GM19239 (cell line): ENCODE measurements at regions not wholly inside any gene's neighbourhood (a gene's known extent, or its start where the extent isn't known, plus 50 kb on each side); places are given as distances from the start of the nearest gene placed in this dataset.

Experiments
- DNase-seq: peaks from one replicate; pipeline ENCODE4 v3.0.0; 2011; ENCODE audit warnings: low spot score; ENCODE audit not compliant: insufficient read length
- FAIRE-seq: peaks from 2 replicates; lab custom pipeline; 2011; peaks lifted over from hg19 to GRCh38; lab: Jason Lieb, UNC

DNA sequence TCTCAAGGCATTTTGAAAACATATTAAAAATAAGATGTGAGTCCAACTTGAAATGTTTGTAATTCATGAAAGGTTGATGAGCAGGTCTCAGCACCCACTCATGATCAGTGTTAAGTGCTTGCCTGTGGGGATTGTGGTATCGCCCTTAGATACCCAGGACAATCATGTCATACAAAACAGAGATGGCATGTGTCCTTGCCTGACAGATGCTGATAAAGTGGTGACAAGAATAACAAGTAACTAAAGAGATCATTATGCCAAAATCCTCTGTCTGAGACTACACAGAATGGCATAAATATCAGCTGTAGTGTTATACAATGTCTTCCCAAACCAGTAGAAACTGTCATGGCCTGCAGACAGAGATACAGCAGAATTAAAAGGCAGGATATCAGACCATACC, 930.3 kb downstream of the SUCLG1 start:
- FAIRE-seq (no peak), DNase-seq (no peak)

DNA sequence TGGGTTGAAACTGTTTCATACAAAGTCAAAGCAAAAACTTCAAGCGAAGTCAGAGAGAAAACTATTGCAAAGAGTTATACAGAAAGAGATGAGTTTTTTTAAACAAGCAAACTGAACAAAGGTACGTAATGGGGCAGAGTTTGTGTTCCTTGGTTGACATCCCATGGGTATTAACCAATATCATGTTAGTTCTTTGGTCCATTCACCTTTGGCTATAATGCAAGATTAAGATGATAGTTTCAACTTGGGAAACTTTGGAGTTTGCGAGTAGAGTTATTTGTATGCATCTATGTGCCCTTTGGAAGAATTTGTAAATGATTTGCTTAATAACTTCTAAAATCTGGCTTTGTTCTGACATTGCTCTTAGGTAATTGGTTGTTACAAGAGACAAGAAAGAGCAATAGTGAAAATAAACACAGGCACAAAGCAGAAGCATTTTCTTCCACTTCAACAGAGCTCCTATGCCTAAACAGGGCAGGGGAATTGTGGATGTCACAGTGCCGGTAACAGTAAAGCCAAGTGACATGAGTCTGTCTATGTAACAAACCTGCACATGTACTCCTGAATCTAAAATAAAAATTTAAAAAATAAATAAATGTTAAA, 936.1 kb downstream of the SUCLG1 start:
- FAIRE-seq (no peak), DNase-seq (no peak)

DNA sequence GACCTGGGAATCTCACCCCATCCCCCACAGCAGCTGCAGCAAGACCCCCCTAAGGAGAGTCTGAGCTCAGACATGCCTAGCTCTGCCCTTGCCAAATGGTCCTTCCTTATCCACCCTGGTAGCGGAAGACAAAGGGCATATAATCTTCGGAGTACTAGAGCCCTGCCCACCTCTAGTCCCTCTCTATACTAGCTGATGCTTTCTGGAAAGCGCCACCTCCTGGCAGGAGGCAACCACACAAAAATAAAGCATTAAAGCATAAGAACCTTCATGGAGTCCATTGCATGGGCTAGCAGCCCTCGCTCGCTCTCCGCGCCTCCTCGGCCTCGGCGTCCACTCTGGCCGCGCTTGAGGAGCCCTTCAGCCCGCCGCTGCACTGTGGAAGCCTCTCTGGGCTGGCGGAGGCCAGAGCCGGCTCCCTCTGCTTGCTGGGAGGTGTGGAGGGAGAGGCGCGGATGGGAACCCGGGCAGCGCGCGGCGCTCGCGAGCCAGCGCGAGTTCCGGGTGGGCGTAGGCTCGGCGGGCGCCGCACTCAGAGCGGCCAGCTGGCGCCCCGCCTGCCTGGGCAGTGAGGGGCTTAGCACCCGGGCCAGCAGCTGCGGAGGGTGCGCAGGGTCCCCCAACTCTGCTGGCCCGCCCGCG, 941.2 kb downstream of the SUCLG1 start:
- FAIRE-seq: no peak
- no peak for DNase-seq

DNA sequence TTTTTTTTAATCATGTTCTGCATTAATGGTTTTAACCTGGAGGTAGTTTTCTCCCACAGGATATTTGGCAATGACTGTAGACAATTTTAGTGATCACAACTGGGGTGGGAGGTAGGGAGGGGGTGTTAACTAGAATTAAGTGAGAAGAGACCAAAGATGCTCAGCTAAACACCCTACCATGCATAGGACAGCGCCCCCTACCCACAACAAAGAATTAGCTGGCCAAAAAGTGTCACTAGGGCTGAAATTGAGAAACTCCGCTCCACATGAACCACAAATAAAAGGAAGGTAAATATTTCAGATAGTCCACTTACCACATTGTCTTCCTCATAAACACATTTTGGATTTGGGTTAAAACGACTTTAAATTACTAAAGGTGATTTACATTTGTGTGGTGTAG, 942.6 kb downstream of the SUCLG1 start:
- no peak for DNase-seq
- no peak for FAIRE-seq

DNA sequence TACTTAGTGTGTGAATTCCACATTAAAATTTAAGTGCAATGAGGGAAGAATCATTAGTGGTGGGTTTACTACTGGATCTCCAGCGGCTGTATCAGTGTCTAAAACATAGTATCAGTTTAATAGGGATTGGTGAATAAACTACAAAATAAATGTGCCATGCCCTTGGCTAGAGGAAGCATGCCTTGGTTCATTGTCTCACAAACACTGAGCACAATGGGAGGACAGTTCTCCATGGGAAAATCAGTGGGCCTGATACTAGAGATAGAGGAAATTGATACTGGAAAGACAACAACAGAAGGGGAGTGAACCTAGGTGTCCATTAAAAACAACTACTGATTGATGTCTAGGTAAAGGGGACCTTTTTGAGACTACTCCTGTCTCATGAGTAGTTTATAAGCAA, 971.6 kb downstream of the SUCLG1 start:
- DNase-seq: no peak
- FAIRE-seq: no peak

DNA sequence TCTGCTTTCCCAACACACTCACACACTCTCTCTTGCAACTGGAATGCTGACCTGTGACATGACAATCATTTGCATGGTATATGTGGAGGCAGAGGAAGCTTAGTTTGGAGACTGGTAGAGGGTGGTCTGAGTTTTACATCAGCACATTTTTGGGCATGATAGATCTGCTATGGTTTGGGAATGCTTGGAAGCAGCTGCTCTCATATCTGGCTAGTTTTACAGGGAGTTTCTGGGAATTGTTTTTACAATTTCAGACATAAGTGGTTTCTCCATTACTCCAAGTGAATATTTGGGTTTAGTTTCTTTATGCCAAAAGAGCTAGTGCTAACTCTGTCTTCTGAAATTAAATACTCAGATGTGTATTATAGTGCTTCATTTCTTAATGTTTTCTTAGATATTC, 977.6 kb downstream of the SUCLG1 start:
- DNase-seq: no peak
- no peak for FAIRE-seq

DNA sequence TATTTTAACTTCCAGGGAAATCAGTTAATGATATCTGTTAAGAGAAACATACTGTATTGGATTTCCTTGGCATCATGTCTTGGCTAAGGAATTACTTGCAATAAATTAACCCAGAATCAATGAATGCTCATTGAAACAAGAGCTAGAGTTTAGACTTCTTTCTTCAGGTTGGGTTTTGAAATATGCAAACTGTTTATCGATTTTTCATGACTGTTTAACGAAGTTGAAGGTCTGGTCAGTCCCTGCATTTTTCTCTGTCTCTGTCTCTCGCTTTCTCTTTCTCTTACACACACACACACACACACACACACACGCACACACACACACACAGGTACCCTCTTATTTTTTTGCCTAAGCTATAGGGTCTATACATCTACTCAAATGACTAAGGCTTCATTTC, 981.0 kb downstream of the SUCLG1 start:
- FAIRE-seq (no peak), DNase-seq (no peak)

DNA sequence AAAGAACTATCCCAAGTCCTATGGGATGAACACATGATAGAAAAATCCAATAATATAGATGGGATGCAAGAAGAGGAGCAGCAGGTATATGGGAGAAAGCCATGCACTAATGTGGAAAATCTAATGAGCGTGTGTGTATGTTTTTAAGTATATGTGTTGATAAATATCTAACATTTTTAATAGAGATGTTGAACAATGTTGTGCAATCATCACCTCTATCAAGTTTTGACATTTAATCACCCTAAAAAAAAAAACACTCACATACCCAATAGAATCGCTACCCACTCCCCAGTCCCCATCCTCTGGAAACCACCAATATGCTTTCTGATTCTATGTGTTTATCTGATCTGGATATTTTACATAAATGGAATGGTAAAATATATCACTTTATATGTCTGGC, 983.7 kb downstream of the SUCLG1 start:
- FAIRE-seq (no peak), DNase-seq (no peak)

DNA sequence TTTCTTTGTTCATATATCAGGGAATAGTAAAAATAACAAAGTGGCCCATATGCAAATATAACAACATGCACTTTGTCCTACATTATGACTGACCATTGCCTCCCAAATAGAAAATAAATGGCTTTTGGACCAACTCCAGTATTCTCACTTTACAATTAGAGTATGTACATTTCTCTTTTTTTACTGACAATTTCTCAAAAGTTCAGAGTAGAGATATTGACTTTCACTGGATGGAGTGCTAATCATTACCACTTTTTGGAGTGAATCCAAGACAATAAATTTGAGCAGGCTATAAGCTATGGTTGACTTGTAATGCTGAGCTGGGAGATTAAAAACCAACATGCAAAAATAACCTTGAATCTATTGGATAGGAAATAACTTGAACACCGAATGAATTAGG, 987.4 kb downstream of the SUCLG1 start:
- no peak for DNase-seq
- FAIRE-seq: no peak

DNA sequence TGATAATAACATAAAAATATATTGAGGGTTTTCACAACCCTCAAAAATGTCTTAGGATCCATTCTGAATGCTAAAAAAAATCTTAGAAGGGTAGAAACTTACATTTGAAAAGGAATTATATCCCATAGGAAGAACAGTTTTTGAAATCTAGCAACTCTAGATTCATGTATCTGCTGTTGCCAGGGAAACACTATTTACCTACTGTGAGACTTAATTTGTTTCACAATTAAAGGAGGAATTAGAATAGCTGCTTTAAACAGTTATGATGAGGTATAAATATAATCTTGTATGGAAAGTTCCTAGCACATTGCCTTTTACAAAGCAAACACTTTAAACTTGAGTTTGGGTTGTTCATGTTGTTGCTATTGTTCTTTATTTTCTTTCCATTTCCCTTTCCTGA, 988.2 kb downstream of the SUCLG1 start:
- FAIRE-seq: no peak
- no peak for DNase-seq

DNA sequence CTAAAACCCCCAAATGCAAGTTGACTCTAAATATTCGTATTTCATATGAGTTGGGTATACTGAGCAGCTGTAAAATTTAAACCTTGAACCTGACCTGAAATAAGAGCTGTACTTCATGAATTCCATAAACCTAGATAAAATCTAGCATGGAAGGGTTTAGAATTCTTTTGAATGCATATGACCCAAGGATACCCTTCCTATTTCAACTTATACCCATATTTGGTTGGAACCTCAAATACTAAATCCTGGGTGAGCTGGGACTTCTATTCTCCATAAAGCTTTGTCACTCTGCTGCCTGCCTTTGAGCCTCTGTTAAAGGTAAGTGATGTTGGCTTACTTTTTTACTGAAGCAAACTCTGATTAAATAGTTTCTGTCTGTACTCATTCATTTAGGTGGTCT, 994.6 kb downstream of the SUCLG1 start:
- DNase-seq: no peak
- FAIRE-seq: no peak

DNA sequence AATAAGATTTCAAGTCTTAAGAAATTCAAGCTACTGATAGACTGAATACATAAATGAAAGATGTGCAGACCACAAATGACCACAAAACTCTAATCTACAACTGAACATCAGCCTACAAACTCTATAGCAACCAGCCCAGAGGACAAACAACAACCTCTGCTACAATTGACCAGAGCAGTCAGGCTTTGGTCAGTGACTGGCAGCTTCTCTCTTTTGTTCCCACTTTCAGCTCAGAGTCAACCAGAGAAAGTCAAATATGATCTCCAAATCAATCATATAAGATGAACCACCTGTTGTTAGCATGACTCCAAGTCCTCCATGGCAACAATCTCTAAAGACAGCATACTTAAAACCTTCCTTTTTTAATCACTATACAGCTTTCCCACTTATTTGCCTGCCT, 996.2 kb downstream of the SUCLG1 start:
- DNase-seq: no peak
- FAIRE-seq: no peak

DNA sequence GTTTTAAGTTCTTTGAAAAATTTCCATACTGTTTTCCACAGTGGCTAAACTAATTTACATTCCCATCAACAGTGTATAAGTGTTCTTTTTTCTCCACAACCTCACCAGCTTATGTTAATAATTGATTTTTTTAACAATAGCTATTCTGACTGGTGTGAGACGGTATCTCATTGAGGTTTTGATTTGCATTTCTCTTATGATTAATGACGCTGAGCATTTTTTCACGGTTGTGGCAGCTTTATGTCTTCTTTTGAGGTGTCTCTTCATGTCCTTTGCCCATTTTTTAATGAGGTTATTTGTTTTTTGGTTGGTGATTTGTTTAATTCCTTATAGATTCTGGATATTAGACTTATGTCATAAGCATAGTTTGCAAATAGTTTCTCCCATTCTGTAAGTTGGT, 997.9 kb downstream of the SUCLG1 start:
- DNase-seq (no peak), FAIRE-seq (no peak)

DNA sequence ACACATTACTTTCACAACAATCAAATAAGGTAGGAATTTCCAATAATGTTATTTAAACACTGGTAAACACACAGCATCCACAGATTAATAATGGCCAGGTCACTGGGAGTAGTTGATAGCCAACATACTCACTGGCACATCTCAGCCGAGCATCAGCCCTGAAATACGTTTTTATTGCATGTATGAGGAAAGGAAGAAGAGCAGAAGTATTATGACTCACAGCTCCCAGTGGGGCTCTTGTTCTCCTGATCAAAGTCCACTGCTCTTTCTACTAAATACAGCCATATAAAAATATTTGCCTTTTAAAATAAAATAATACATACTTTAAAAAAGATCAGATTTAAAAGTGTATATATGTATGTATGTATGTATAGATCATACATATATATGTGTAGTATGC, 999.6 kb downstream of the SUCLG1 start:
- no peak for DNase-seq
- FAIRE-seq: no peak

DNA sequence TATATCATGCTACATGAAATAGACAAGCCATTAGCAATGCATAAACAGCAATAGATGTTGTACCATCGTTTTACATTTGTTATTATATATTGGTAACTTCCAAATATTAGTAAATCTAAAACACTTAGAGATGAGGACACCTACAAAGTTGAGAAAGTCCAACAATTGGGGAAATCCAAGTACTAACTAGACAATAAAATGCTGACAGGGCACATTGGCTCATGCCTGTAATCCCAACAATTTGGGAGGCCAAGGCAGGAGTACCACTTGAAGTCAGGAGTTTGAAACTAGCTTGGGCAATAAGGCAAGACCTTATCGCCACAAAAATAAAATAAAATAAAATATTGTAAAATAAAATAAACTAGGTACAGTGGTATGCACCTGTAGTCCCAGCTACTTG, 1023.1 kb downstream of the SUCLG1 start:
- FAIRE-seq: no peak
- no peak for DNase-seq

DNA sequence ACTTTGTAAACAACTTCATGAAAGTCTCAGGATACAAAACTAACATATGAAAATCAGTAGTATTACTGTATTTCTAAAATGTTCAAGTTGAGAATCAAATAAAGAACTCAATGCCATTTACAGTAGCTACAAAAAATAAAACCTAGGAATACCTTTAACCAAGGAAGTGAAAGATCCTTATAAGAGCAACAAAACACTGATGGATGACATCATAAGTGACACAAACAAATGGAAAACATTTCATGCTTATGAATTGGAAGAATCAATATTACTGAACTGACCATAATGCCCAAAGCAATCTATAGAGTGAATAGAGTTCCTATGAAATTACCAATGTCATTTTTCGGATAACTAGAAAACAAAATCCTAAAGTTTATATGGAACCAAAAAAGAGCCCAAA, 1038.1 kb downstream of the SUCLG1 start:
- FAIRE-seq (no peak), DNase-seq (no peak)

DNA sequence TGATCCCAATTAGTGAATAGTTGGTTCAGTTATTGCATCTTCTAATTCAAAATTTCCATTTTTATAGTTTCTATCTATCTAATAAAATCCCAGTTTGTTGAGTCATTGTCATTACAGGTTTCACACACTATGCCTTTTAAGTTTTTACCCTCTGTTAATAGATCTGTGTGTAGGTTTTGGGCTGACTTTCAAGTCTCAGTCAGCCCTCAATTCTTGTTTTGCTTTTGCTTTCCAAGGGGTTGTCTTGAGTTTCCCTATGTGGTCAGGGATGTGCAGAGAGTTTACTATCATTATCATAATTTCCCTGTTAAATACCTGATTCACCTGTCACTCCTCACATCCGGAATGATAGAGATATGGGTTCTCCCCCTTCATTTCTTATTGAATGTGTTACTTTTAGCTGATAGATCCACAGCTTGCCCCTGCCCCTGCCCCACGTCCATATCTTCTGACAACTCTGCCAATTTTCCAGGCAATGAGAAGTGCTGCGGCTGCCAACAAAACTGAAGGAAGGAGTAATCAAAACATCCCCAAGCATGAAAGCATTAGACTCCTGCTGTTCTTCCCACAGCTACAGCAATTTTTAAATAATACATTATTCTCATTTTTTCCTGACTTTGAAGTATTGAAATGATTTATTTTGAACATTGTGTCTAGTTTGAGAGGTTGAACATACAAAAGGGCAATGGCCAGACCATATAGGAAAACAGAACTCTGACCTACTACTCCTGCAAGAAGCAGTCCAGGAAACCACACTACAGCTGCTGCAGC, 1064.8 kb downstream of the SUCLG1 start:
- FAIRE-seq (no peak), DNase-seq (no peak)

DNA sequence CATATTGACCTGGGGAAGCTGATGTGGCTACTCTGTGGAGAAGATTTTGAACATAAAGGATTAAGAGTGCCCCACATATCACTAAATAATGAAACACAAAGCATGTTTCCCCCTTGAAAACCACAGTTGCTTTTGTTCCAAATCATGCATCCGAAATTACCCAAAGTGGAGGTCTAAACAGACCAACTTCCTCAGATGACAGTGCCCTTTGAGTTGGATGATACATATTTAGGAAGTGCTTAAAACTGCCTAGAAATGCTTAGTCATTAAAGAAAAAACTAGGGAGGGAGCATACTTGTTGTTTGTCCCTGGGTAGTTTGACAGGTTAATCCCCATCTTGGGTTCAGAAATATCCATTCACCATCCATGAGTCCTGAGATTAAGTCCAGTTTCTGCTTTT, 1070.3 kb downstream of the SUCLG1 start:
- DNase-seq: no peak
- FAIRE-seq: no peak

DNA sequence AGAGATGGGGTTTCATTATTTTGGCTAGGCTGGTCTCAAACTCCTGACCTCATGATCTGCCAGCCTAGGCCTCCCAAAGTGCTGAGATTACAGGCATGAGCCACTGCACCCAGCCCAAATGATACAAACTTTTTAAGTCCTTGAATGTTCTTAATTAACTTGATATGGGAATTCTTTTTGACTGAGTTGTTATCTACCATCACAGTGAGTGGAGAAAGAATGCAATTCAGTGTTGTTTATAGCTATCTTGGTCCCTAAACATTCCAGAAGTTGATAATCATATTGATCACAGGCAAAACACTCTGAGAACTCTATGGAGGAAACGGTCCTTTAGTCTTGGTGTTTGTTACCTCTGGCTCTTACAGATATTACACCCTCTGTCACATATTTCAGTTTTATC, 1072.5 kb downstream of the SUCLG1 start:
- DNase-seq: no peak
- no peak for FAIRE-seq

DNA sequence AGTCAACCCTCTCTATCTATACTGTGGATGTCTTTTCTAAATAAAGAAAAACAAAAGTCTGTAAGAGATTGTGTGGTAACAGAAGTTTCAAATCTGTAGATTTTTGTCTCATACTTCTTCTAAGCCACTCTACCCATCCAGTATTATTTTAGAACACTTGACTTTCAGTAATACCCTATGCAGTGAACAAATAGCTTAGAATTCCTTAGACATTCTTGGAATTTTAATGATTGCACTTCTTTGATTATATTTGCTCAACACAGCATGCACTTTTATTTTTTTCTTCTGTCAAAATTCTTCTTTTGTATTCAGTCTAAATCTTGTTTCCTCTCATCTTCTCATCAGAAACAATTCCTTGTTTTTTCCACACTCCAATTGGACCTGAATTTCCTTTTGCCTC, 1080.2 kb downstream of the SUCLG1 start:
- FAIRE-seq (no peak), DNase-seq (no peak)

DNA sequence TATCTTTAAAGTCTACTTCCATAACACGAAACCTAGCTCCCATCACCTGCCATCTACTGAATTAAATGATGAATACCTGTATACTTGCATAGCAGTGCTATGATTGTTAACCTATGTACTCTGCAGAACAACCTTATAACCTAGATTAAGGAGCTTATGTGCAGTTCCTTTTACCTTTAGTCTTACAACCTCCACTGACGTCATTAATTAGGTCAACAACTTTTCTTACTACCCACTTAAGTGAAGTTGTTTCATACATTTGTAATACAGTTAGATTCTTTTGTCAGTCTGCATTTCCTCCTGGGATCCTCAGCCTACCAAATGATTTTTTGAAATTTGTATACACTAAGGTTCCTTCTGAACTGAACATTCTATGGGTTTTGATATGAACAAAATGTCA, 1082.3 kb downstream of the SUCLG1 start:
- FAIRE-seq: no peak
- DNase-seq: no peak

DNA sequence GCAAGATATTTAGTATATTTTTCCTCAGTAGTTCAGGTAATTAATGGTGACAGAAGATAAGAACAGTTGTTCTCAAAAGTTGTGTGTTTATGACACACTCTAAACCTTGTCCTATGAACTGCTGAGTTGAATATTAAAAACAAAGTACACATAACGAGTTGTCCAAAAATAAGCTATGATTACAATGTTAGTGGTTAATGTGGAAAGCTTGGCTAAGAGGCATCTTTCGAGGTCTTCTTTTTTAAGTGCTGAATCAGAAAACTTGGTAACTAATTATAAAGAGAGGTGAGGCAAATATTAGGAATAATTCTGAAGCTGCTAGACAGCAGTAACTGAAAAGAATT, 1088.7 kb downstream of the SUCLG1 start:
- no peak for DNase-seq
- no peak for FAIRE-seq
